HCT116 (cell line): ENCODE measurements at regions not wholly inside any gene's neighbourhood (a gene's known extent, or its start where the extent isn't known, plus 50 kb on each side); places are given as distances from the start of the nearest gene placed in this dataset.

Experiments
- ATF3 ChIP-seq: IDR thresholded peaks from 2 replicates; pipeline ENCODE4 v1.6.1; 2012
- CTCF ChIP-seq, 3 experiments: fragments of 200-600 bp in 1 of 3; sonication (generic) in 1 of 3; IDR thresholded peaks in 2 of 3; conservative IDR thresholded peaks in 1 of 3; 2 replicates each; pipeline ENCODE4 v1.5.1; 2012 to 2017; ENCODE audit warnings: low read depth in 2 of 3, low read length in 2 of 3, antibody characterized with exemption in 1 of 3, borderline replicate concordance in 1 of 3, control low read depth in 1 of 3, mild to moderate bottlenecking in 1 of 3, mixed read lengths in 1 of 3, mixed run types in 1 of 3, moderate library complexity in 1 of 3; ENCODE audit not compliant: insufficient read depth in 1 of 3
- EZH2 ChIP-seq: fragments of 200-600 bp; sonication (generic); IDR thresholded peaks from 2 replicates; pipeline ENCODE4 v1.6.1; 2017; ENCODE audit warnings: antibody characterized with exemption, mixed run types
- POLR2A ChIP-seq: IDR thresholded peaks from 2 replicates; pipeline ENCODE4 v1.7.0; 2011; ENCODE audit warnings: borderline replicate concordance; ENCODE audit not compliant: insufficient read depth, insufficient read length; ENCODE audit errors: extremely low read depth
- POLR2AphosphoS5 ChIP-seq: IDR thresholded peaks from 2 replicates; pipeline ENCODE4 v1.6.1; 2011; ENCODE audit warnings: mild to moderate bottlenecking, low read depth, low read length, moderate library complexity
- TCF7L2 ChIP-seq: IDR thresholded peaks from 2 replicates; pipeline ENCODE4 v1.7.0; 2011; ENCODE audit warnings: borderline replicate concordance, inconsistent platforms; ENCODE audit not compliant: insufficient read depth, insufficient read length; ENCODE audit errors: extremely low read depth

- TF ChIP-seq POLR2A (no peak), CTCF (IDR thresholded peaks at IDR 0.05 in 2 of 3, conservative IDR thresholded peaks at IDR 0.05 in 1 of 3; ENCODE audit: borderline replicate concordance in 1 of 3, insufficient read depth in 1 of 3, low read depth in 2 of 3, low read length in 2 of 3) (no peak), ATF3 (no peak), POLR2AphosphoS5 (no peak), TCF7L2 (no peak), EZH2 (no peak)
Measured at GRCh38 chrX:134173541-134174272, 63.3 kb upstream of the CCDC160 start.
